ENCODE measurements at regions not wholly inside any gene's neighbourhood (a gene's known extent, or its start where the extent isn't known, plus 50 kb on each side); places are given as distances from the start of the nearest gene placed in this dataset.

DNA sequence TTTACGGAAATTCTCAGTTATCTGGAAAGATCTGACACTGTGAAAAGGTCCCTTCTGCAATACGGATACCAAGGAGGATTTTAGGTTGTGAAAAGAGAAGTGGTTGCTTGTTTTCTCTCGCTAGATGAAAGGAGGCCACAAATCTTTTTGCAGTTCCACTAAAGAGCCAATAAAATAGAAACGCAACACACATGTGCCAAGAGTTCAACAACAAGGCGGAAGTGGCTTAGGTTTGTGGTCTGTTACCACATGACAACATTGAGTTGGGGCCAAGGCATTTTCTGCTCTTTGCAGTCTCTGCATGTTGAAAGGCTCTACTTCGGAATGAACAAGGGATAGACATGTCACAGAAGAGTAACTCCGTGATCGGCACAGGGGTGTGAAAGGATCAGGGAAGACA is 115.7 kb upstream of the OSR1 start:
- Histone ChIP-seq H3K27ac (no peak overlapping the region), H3K9me3 (no peaks in the 10 kb centered on the region), H3K4me3 (no peak overlapping the region), H3K36me3 (no peaks in the 10 kb centered on the region), H3K4me1 (peaks cover 0 to 9% (median 0%) of the 10 kb centered on the region in 3 donors), H3K27me3 (no peaks in the 10 kb centered on the region)
- no peak for DNase-seq
- TF ChIP-seq, protein P1, sequence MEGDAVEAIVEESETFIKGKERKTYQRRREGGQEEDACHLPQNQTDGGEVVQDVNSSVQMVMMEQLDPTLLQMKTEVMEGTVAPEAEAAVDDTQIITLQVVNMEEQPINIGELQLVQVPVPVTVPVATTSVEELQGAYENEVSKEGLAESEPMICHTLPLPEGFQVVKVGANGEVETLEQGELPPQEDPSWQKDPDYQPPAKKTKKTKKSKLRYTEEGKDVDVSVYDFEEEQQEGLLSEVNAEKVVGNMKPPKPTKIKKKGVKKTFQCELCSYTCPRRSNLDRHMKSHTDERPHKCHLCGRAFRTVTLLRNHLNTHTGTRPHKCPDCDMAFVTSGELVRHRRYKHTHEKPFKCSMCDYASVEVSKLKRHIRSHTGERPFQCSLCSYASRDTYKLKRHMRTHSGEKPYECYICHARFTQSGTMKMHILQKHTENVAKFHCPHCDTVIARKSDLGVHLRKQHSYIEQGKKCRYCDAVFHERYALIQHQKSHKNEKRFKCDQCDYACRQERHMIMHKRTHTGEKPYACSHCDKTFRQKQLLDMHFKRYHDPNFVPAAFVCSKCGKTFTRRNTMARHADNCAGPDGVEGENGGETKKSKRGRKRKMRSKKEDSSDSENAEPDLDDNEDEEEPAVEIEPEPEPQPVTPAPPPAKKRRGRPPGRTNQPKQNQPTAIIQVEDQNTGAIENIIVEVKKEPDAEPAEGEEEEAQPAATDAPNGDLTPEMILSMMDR (IDR thresholded peaks at IDR 0.05) = no peak
- no peak for TF ChIP-seq POLR2A (IDR thresholded peaks at IDR 0.05)
- intact Hi-C loops (cut with DNase I) = no loop called here
- WGBS, 2 donors = 32 to 35% methylated on average over 8 of the region's 8 CpGs

DNA sequence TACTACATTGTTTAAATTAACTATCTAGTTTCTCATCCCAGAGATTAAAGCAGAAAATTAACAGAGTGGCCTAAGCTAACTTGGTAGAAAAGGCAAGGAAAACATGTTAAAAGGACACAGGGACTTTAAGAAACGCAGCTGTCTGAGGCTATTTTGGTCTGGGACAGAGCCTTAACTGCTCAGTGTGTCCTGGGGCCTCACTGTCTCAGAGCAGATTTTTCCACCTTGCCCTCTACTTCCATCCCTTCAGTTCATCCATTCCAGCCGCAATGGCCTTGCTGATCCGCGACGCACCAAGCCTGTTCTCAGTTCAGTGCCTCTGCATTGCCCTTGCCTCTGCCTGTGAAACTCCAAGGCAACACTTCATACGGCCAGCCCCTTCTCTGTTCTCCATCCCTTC is 114.9 kb upstream of the OSR1 start:
- intact Hi-C loops (cut with DNase I) = no loop called here
- Histone ChIP-seq H3K27ac (no peak overlapping the region), H3K27me3 (no peaks in the 10 kb centered on the region), H3K9me3 (no peaks in the 10 kb centered on the region), H3K4me3 (no peak overlapping the region), H3K36me3 (no peaks in the 10 kb centered on the region), H3K4me1 (peaks cover 0 to 9% (median 0%) of the 10 kb centered on the region in 3 donors)
- no peak for TF ChIP-seq POLR2A (IDR thresholded peaks at IDR 0.05)
- TF ChIP-seq, protein P1 (IDR thresholded peaks at IDR 0.05) = no peak
- no peak for DNase-seq
- 73 to 76% methylated on average over 6 of the region's 6 CpGs for WGBS, 2 donors

DNA sequence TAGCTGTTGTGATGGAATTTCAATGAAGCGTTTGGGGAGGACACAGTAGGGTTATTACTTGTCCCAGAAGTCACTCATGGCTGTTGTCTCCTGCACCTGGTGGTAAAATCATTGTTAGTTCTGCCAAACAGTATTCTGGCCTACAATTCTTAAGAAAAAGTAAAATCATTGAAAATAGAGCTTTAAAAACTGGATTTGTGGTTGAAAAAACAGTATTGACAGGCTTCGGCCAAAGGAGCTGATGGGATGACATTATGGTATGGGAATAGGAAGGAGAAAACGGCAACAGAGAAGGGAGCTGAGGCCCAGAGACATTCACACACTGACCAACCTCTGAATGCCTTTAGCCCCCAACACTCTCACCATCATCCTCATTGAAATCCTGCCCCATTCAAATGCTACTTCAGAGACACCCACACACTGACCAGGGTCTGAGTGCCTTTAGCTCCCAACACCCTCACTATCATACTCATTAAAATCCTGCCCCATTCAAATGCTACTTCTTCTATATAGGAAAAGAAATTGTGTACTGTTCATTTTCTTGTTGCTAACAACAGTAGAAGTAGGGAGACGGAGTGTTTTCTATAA is 114.1 kb upstream of the OSR1 start:
- TF ChIP-seq, protein P1 (IDR thresholded peaks at IDR 0.05) = no peak
- no peak for TF ChIP-seq POLR2A (IDR thresholded peaks at IDR 0.05)
- intact Hi-C loops (cut with DNase I) = no loop called here

DNA sequence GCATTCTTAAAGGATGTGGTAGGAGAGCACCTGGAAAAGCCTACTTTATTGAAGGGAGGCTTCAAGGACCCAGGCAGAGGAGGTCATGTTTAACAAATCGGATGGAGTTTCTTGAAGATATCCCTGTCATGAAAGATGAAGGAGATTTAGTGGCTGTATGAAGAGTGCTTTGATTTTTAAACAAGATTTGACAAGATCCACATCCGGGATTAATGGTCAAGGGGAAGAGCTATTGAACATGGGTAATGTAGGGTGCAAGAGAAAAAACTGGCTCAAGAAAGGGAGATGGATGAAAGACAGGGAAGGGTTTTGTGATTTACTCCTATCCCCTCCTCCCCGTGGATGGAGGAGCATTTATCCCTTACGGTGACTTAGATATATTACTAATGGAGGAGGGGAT is 113.1 kb upstream of the OSR1 start:
- peaks cover 0 to 9% (median 0%) of the 10 kb centered on the region in 3 donors for H3K4me1 ChIP-seq
- 92 to 93% methylated on average over 4 of the region's 4 CpGs for WGBS, 2 donors
- H3K27me3 ChIP-seq = no peaks in the 10 kb centered on the region
- no peak overlapping the region for H3K27ac ChIP-seq
- DNase-seq = no peak
- no peak overlapping the region for H3K4me3 ChIP-seq
- no peaks in the 10 kb centered on the region for H3K9me3 ChIP-seq
- intact Hi-C loops (cut with DNase I) = no loop called here
- H3K36me3 ChIP-seq = no peaks in the 10 kb centered on the region
- TF ChIP-seq, protein P1 (IDR thresholded peaks at IDR 0.05) = no peak
- no peak for TF ChIP-seq POLR2A (IDR thresholded peaks at IDR 0.05)

More for the DNA sequence above, 114.1 kb upstream of the OSR1 start:
- no peak overlapping the region for H3K27ac ChIP-seq
- H3K4me3 ChIP-seq = no peak overlapping the region
- no peak for DNase-seq
- peaks cover 0 to 9% (median 0%) of the 10 kb centered on the region in 3 donors for H3K4me1 ChIP-seq
- no peaks in the 10 kb centered on the region for H3K36me3 ChIP-seq
- H3K27me3 ChIP-seq = no peaks in the 10 kb centered on the region
- 81 to 88% methylated on average over 4 of the region's 4 CpGs for WGBS, 2 donors
- H3K9me3 ChIP-seq = no peaks in the 10 kb centered on the region

DNA sequence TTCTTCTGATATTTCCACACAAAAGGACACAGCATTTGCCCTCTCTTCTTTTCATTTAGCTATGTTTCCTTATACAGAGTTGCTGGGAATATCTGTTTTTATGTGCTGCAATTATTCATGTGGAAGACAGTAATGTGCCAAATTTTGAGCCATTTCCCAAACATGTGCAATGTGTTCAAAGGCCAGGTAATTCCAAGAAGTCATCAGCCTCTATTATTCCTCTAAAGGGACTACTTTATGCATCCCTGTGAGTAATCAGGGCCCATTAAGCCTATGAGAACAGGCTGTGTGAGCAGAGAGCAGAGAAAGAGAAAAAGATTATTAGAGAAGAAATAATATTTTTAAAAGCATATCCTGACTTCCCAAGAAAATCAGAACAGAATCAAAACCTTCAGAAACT is 107.6 kb upstream of the OSR1 start:
- intact Hi-C loops (cut with DNase I) = no loop called here
- Histone ChIP-seq H3K4me3 (no peak overlapping the region), H3K9me3 (no peaks in the 10 kb centered on the region), H3K4me1 (no peaks in the 10 kb centered on the region), H3K27ac (no peak overlapping the region), H3K36me3 (no peaks in the 10 kb centered on the region), H3K27me3 (no peaks in the 10 kb centered on the region)
- TF ChIP-seq, protein P1 (IDR thresholded peaks at IDR 0.05) = no peak
- TF ChIP-seq POLR2A (IDR thresholded peaks at IDR 0.05) = no peak
- DNase-seq = no peak

Measured in esophagus squamous epithelium (tissue), 5 donors.